ENCODE measurements at regions not wholly inside any gene's neighbourhood (a gene's known extent, or its start where the extent isn't known, plus 50 kb on each side); places are given as distances from the start of the nearest gene placed in this dataset.

- Mint-ChIP-seq H3K27ac (no peak overlapping the region), H3K4me1 (no peaks in the 10 kb centered on the region), H3K4me3 (no peak overlapping the region), H3K36me3 (ENCODE audit: low read depth) (no peaks in the 10 kb centered on the region), H3K9me3 (no peaks in the 10 kb centered on the region), H3K27me3 (ENCODE audit: insufficient read depth, low read depth, poor library complexity) (no peaks in the 10 kb centered on the region)
- H3K4me2 ChIP-seq: no peak overlapping the region
- DNase-seq (ENCODE audit: low spot score): no peak
- no peaks in the 10 kb centered on the region for H4K20me1 ChIP-seq (replicated peaks; ENCODE audit: insufficient read depth)
- no peak overlapping the region for H3K4me3 ChIP-seq
- no peaks in the 10 kb centered on the region for H3K4me1 ChIP-seq (ENCODE audit: insufficient read depth)
- no peak for ATAC-seq
- no peaks in the 10 kb centered on the region for H3K9me2 ChIP-seq (ENCODE audit: insufficient read depth)
- H3K79me2 ChIP-seq (replicated peaks; ENCODE audit: insufficient read depth): no peaks in the 10 kb centered on the region
- H3F3A ChIP-seq (replicated peaks; ENCODE audit: low read depth): no peaks in the 10 kb centered on the region
- H2AFZ ChIP-seq: no peak overlapping the region; the same call in 1 of the 2 replicates
- no peaks in the 10 kb centered on the region for H3K27me3 ChIP-seq (ENCODE audit: insufficient read depth)
- TF ChIP-seq ZNF114 (CRISPR knock-in tag; IDR thresholded peaks at IDR 0.05) (no peak), POLR2AphosphoS5 (IDR thresholded peaks at IDR 0.05; ENCODE audit: low read depth) (no peak), STAT1 (IDR thresholded peaks at IDR 0.05; ENCODE audit: unreplicated experiment) (no peak), ZNF331 (CRISPR knock-in tag; IDR thresholded peaks at IDR 0.05; ENCODE audit: low read depth) (no peak), JUNB (IDR thresholded peaks at IDR 0.05; ENCODE audit: unreplicated experiment) (no peak), ZNF462 (CRISPR knock-in tag; IDR thresholded peaks at IDR 0.05) (no peak), EZH2 (IDR thresholded peaks at IDR 0.05; ENCODE audit: low read depth, unreplicated experiment) (no peak), EZH2phosphoT487 (IDR thresholded peaks at IDR 0.05; ENCODE audit: unreplicated experiment) (no peak), CTCF (conservative IDR thresholded peaks at IDR 0.05; ENCODE audit: low read depth in 2 of 2) (no peak), CREB1 (CRISPR knock-in tag; IDR thresholded peaks at IDR 0.05; ENCODE audit: low read depth) (no peak), ETS1 (IDR thresholded peaks at IDR 0.05) (no peak)
- no peaks in the 10 kb centered on the region for H3K36me3 ChIP-seq (ENCODE audit: insufficient read depth)
- H3K27ac ChIP-seq (ENCODE audit: low read depth): no peak overlapping the region
Measured at GRCh38 chr3:117545484-117545883, 835.9 kb downstream of the TUSC7 start.

Measured in GM23338 (cell line).